ENCODE measurements at regions not wholly inside any gene's neighbourhood (a gene's known extent, or its start where the extent isn't known, plus 50 kb on each side); places are given as distances from the start of the nearest gene placed in this dataset.

GRCh38 chr4:167711517-167711916, 380.8 kb upstream of the ANXA10 start:
- TF ChIP-seq POLR2A (IDR thresholded peaks at IDR 0.05) (no peak), CTCF (IDR thresholded peaks at IDR 0.05) (no peak)

Measured in adrenal gland (tissue), 5 donors.